Suprapubic skin (tissue), 4 donors: ENCODE measurements at regions not wholly inside any gene's neighbourhood (a gene's known extent, or its start where the extent isn't known, plus 50 kb on each side); places are given as distances from the start of the nearest gene placed in this dataset.

Source experiments
- DNase-seq, 2 donors: peaks; one replicate each; pipeline ENCODE4 v3.0.0-alpha.2; 2019; ENCODE audit warnings: low spot score in 2 of 2
- H3K27ac ChIP-seq: fragments of 200-600 bp; sonication (generic); one replicate; pipeline ENCODE4 v1.5.1; 2019
- H3K27me3 ChIP-seq: fragments of 200-600 bp; sonication (generic); one replicate; pipeline ENCODE4 v1.5.1; 2019
- H3K36me3 ChIP-seq: fragments of 200-600 bp; sonication (generic); one replicate; pipeline ENCODE4 v1.5.1; 2019
- H3K4me1 ChIP-seq: fragments of 200-600 bp; sonication (generic); one replicate; pipeline ENCODE4 v1.5.1; 2019
- H3K4me3 ChIP-seq: fragments of 200-600 bp; sonication (generic); one replicate; pipeline ENCODE4 v1.5.1; 2019; ENCODE audit warnings: mild to moderate bottlenecking
- H3K9me3 ChIP-seq: fragments of 200-600 bp; sonication (generic); one replicate; pipeline ENCODE4 v1.5.1; 2019
- CTCF ChIP-seq, 2 donors: fragments of 200-600 bp in 1 of 2; fragments of 450-650 bp in 1 of 2; sonication (generic) in 1 of 2; IDR thresholded peaks; one replicate each; pipeline ENCODE4 v1.5.1; 2016 to 2019; ENCODE audit warnings: antibody characterized with exemption in 2 of 2, mild to moderate bottlenecking in 1 of 2, moderate library complexity in 1 of 2
- EP300 ChIP-seq: sonication (generic); formaldehyde crosslinking; IDR thresholded peaks from one replicate; pipeline ENCODE4 v1.6.1; 2017; ENCODE audit warnings: antibody characterized with exemption
- POLR2A ChIP-seq, 2 donors: fragments of 450-650 bp; IDR thresholded peaks; one replicate each; pipeline ENCODE4 v1.6.1; 2017; ENCODE audit warnings: antibody characterized with exemption in 2 of 2, mild to moderate bottlenecking in 2 of 2, moderate library complexity in 2 of 2
- POLR2AphosphoS5 ChIP-seq, 3 donors: sonication (generic); formaldehyde crosslinking; IDR thresholded peaks; one replicate each; pipeline ENCODE4 v1.6.1; 2017; ENCODE audit warnings: antibody characterized with exemption in 3 of 3
- WGBS: methylation state at CpG from one replicate; pipeline ENCODE4 v1.1.5; 2018; 5-methylcytosine and 5-hydroxymethylcytosine counted together

DNA sequence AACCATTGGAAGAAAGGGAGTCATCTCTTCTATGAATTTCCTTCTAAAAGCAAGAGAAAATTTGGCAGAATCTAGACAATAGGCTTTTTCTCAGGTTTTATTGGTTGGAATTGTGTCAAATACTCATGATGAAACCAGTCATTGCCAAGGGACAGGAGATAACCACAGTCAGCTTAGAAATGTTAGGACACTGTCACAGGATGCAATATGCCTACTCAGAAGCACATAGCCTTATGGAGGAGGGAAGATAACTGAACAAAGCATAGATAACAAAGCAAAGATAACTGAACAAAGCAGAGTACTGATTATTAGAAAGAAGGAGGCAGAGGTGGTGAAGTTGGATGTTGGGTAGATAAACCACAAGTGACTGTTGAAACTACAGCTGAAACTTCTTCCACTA is 303.5 kb upstream of the PDGFD start:
- Histone ChIP-seq H3K27ac (no peak overlapping the region), H3K4me1 (no peaks in the 10 kb centered on the region), H3K27me3 (no peaks in the 10 kb centered on the region), H3K4me3 (no peak overlapping the region), H3K9me3 (no peaks in the 10 kb centered on the region), H3K36me3 (no peaks in the 10 kb centered on the region)
- DNase-seq, result no peak
- TF ChIP-seq POLR2AphosphoS5 (IDR thresholded peaks at IDR 0.05) (no peak), CTCF (IDR thresholded peaks at IDR 0.05) (no peak), EP300 (no peak), POLR2A (IDR thresholded peaks at IDR 0.05) (no peak)

GRCh38 chr11:104465321-104465720 is 301.4 kb upstream of the PDGFD start:
- H3K9me3 ChIP-seq, result no peaks in the 10 kb centered on the region
- no peak overlapping the region for H3K4me3 ChIP-seq
- H3K36me3 ChIP-seq, result no peaks in the 10 kb centered on the region
- no peak for TF ChIP-seq EP300
- TF ChIP-seq POLR2AphosphoS5 (IDR thresholded peaks at IDR 0.05), result no peak
- TF ChIP-seq POLR2A (IDR thresholded peaks at IDR 0.05), result no peak
- TF ChIP-seq CTCF (IDR thresholded peaks at IDR 0.05), result no peak
- DNase-seq, result no peak
- no peaks in the 10 kb centered on the region for H3K27me3 ChIP-seq
- H3K27ac ChIP-seq, result no peak overlapping the region
- 56% methylated on average over 1 of the region's 1 CpG for WGBS
- H3K4me1 ChIP-seq, result no peaks in the 10 kb centered on the region

GRCh38 chr11:104464691-104465090 is 300.7 kb upstream of the PDGFD start:
- Histone ChIP-seq H3K9me3 (no peaks in the 10 kb centered on the region), H3K4me3 (no peak overlapping the region), H3K27ac (no peak overlapping the region), H3K36me3 (no peaks in the 10 kb centered on the region), H3K4me1 (no peaks in the 10 kb centered on the region), H3K27me3 (no peaks in the 10 kb centered on the region)
- no peak for DNase-seq
- TF ChIP-seq POLR2AphosphoS5 (IDR thresholded peaks at IDR 0.05), result no peak
- TF ChIP-seq CTCF (IDR thresholded peaks at IDR 0.05), result no peak
- TF ChIP-seq POLR2A (IDR thresholded peaks at IDR 0.05), result no peak
- no peak for TF ChIP-seq EP300
- 58% methylated on average over 1 of the region's 1 CpG for WGBS

- TF ChIP-seq EP300 (no peak), CTCF (IDR thresholded peaks at IDR 0.05) (no peak), POLR2A (IDR thresholded peaks at IDR 0.05) (no peak), POLR2AphosphoS5 (IDR thresholded peaks at IDR 0.05) (no peak)
- no peaks in the 10 kb centered on the region for H3K9me3 ChIP-seq
- no peaks in the 10 kb centered on the region for H3K36me3 ChIP-seq
- no peaks in the 10 kb centered on the region for H3K4me1 ChIP-seq
- H3K27me3 ChIP-seq, result no peaks in the 10 kb centered on the region
- H3K27ac ChIP-seq, result no peak overlapping the region
- WGBS, result 40% methylated on average over 2 of the region's 2 CpGs
- H3K4me3 ChIP-seq, result no peak overlapping the region
- no peak for DNase-seq
Measured at GRCh38 chr11:104462341-104462740, 298.4 kb upstream of the PDGFD start.

GRCh38 chr11:104451197-104451893 is 287.4 kb upstream of the PDGFD start:
- 72% methylated on average over 4 of the region's 4 CpGs for WGBS
- TF ChIP-seq POLR2AphosphoS5 (IDR thresholded peaks at IDR 0.05) (no peak), POLR2A (IDR thresholded peaks at IDR 0.05) (no peak), EP300 (no peak), CTCF (IDR thresholded peaks at IDR 0.05) (no peak)
- no peak overlapping the region for H3K4me3 ChIP-seq
- H3K27ac ChIP-seq, result no peak overlapping the region
- H3K4me1 ChIP-seq, result no peaks in the 10 kb centered on the region
- H3K36me3 ChIP-seq, result no peaks in the 10 kb centered on the region
- DNase-seq, result no peak
- no peaks in the 10 kb centered on the region for H3K27me3 ChIP-seq
- no peaks in the 10 kb centered on the region for H3K9me3 ChIP-seq
